HG03354 (cell line): ENCODE measurements at regions not wholly inside any gene's neighbourhood (a gene's known extent, or its start where the extent isn't known, plus 50 kb on each side); places are given as distances from the start of the nearest gene placed in this dataset.
"Not testable (repeated sequence)": the region's sequence is repeated elsewhere in the genome, so short reads cannot be mapped to it uniquely, and the experiment has no call there.

Source experiments
- ATAC-seq: cut with Tn5 transposase; IDR thresholded peaks from one replicate; pipeline ENCODE4 v1.9.1; 2021; ENCODE audit warnings: mild to moderate bottlenecking; ENCODE audit not compliant: unreplicated experiment, poor library complexity, severe bottlenecking

GRCh38 chr4:82301390-82301789, 72.4 kb downstream of the HNRNPD start:
- ATAC-seq = not testable (repeated sequence)

DNA sequence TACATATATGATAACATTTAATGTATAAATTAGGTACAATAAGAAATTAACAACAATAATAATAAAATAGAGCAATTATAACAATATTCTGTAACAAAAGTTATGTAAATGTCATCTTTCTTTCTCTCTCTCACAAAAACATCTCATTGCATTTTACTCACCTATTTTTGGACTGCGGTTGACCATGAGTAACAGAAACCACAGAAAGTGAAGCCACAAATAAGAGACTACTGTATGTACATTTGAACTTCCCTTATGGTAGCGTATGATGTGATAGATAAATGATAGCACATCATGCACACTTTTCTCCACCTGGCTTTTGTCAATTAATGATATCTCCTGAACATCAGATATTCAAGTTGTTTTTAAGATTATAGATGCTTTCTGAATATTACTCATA, 80.5 kb downstream of the HNRNPD start:
- peak; percentile 100 for ATAC-seq

GRCh38 chr4:82287720-82288119, 86.1 kb downstream of the HNRNPD start:
- ATAC-seq = no peak

GRCh38 chr4:82284858-82285805, 88.7 kb downstream of the HNRNPD start:
- peak; percentile 100 for ATAC-seq

- no peak for ATAC-seq
These were observed 89.3 kb downstream of the HNRNPD start for GRCh38 chr4:82284475-82284857.

- no peak for ATAC-seq
These were observed 90.9 kb downstream of the HNRNPD start for GRCh38 chr4:82282875-82283274.

DNA sequence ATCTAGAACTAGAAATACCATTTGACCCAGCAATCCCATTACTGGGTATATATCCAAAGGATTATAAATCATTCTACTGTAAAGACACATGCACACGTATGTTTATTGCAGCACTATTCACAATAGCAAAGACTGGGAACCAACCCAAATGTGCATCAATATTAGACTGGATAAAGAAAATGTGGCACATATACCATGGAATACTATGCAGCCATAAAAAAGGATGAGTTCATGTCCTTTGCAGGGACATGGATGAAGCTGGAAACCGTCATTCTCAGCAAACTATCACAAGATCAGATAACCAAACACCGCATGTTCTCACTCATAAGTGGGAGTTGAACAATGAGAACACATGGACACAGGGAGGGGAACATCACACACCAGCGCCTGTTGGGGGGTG, 94.2 kb downstream of the HNRNPD start:
- not testable (repeated sequence) for ATAC-seq

GRCh38 chr4:82276332-82276640, 97.5 kb downstream of the HNRNPD start:
- ATAC-seq = no peak

GRCh38 chr4:82275431-82276331, 98.1 kb downstream of the HNRNPD start:
- no peak for ATAC-seq

DNA sequence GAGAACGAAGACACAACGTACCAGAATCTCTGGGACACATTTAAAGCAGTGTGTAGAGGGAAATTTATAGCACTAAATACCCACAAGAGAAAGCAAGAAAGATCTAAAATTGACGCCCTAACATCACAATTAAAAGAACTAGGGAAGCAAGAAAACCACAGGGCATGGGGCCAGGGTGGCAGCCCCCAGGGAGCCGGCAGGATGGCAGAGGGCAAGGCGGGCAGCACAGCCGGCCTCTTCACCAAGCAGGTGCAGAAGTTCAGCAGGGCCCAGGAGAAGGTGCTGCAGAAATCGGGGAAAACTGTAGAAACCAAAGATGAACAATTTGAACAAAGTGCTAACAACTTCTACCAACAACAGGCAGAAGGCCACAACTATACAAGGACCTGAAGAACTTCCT, 99.1 kb downstream of the HNRNPD start:
- ATAC-seq = not testable (repeated sequence)

- ATAC-seq = not testable (repeated sequence)
These were observed 101.3 kb downstream of the HNRNPD start for GRCh38 chr4:82272523-82272922.

- not testable (repeated sequence) for ATAC-seq
These were observed 101.8 kb downstream of the HNRNPD start for GRCh38 chr4:82271915-82272480.

- no peak for ATAC-seq
These were observed 105.0 kb downstream of the HNRNPD start for GRCh38 chr4:82268826-82269193.

DNA sequence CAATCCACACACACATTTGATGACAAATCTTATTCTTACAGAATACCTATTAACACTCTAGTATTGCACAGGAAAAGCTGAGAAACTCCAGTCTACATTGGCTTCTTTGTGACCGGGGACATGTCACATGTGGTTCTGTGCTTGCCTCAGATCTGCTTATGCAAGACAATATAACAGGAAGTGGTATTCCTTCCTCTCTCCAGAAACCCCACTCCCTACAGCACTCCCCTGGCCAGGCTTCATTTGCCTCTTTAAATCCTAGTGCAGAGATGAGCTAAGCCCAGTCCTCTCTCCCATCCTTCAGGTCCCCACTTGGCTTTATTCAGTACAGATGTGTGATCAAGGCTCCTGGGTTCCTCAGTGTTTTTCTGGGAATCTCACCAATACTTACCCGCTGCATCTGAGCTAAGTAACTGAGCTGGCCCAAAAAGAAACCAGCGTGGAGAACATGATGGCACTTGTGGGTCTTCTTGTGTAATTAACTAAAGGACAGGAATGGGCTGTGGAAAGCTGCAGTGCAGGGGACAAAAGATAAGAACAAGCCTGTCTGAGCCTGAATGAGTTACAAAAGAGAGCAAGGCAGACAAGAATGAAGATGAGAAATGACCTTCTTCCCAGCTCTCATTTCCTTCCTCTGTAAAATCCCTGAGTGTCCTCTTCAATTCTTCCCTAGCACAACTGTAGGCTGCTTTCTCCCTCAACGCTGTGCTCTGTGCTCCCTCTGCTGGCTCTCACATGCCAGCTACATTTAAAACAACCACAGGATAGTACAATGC, 105.6 kb downstream of the HNRNPD start:
- ATAC-seq = peak; percentile 87

- ATAC-seq = no peak
These were observed 106.3 kb downstream of the HNRNPD start for GRCh38 chr4:82267506-82267905.

GRCh38 chr4:82266345-82266744, 107.4 kb downstream of the HNRNPD start:
- no peak for ATAC-seq

- no peak for ATAC-seq
These were observed 112.7 kb downstream of the HNRNPD start for GRCh38 chr4:82261084-82261483.

DNA sequence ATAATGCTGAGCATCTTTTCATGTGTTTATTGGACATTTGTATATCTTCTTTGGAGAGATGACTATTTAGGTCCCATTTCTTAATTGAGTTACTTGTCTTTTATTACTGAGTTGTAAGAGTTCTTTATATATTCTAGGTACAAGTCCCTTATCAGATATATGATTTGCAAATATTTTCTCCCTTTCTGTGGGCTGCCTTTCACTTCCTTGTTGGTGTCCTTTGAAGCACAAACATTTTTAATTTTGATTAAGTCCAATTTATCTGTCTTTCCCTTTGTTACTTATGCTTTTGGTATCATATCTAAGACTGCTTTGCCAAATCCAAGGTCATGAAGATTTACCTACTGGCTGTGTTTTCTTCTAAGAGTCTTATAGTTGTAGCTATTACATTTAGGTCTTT, 113.2 kb downstream of the HNRNPD start:
- no peak for ATAC-seq

DNA sequence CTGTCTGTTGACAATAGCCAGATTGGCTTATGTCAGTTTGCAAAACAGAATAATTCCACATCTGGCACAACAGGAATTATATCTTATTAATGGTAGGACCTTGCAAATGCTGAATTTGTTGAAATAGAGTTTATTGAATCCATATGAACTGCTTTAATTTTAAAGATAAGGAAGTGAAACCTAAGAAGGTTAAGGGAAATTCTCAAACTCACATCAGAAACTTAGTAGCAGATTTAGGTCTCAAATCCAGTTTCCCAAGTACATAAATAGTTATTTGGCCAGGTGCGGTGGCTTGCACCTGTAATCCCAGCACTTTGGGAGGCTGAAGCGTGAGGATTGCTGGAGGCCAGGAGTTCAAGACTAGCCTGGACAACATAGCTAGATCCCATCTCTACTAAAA, 117.1 kb downstream of the HNRNPD start:
- no peak for ATAC-seq

DNA sequence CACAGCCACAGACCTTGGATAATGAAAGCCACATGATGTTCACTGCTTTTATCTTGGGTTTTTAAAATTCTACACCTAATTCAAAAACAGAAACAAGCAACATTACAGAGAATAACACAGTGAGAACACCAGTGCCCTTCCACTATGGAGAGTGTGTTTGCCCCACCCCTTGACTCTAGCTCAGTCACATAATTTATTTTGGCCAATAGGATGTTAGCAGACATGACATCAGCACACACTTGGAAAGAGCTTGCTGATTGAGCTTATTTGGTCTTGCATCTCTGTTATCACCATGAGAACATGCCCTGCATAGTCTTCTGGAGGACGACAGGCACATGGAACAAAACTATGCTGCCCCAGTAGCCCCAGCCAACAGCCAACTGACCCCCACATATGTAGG, 118.1 kb downstream of the HNRNPD start:
- ATAC-seq = no peak
